Naive thymus-derived CD8-positive, alpha-beta T cell (primary cell): ENCODE measurements at regions not wholly inside any gene's neighbourhood (a gene's known extent, or its start where the extent isn't known, plus 50 kb on each side); places are given as distances from the start of the nearest gene placed in this dataset.

Experiments used
- ATAC-seq, 2 donors: fragments of 150-1000 bp; cut with Tn5 transposase in 1 of 2; sonication (Bioruptor Pico), chemical (Tn5 transposase) in 1 of 2; 1 replicate in 1 of 2; 2 replicates in 1 of 2; pipeline ENCODE4 v1.10.0; 2021; ENCODE audit warnings: mild to moderate bottlenecking in 2 of 2, moderate library complexity in 2 of 2
- POLR2A ChIA-PET: fragments of 350-600 bp; sonication (Branson Sonifier 250); formaldehyde crosslinking; loops from one replicate; lab custom pipeline; 2021; ENCODE audit warnings: antibody characterized with exemption; lab: Charles Lee
- DNase-seq, 10 donors: peaks; one replicate each; pipeline versions ENCODE4 v3.0.0 to v3.0.0-alpha.2; 2020 to 2022
- H3K27ac Mint-ChIP-seq, 10 donors: one replicate each; pipeline ENCODE4 v1.8.0; 2020 to 2022; ENCODE audit warnings: mild to moderate bottlenecking in 10 of 10, mixed read lengths in 10 of 10, moderate library complexity in 4 of 10, inconsistent platforms in 1 of 10
- H3K27me3 Mint-ChIP-seq, 5 donors: one replicate each; pipeline ENCODE4 v1.8.0; 2021 to 2022; ENCODE audit warnings: mixed read lengths in 5 of 5
- H3K36me3 Mint-ChIP-seq, 3 donors: one replicate each; pipeline ENCODE4 v1.8.0; 2020 to 2022; ENCODE audit warnings: mixed read lengths in 3 of 3, mild to moderate bottlenecking in 2 of 3, inconsistent platforms in 1 of 3
- H3K4me1 Mint-ChIP-seq, 4 donors: one replicate each; pipeline ENCODE4 v1.8.0; 2021 to 2022; ENCODE audit warnings: mixed read lengths in 4 of 4
- H3K4me3 Mint-ChIP-seq, 10 donors: one replicate each; pipeline ENCODE4 v1.8.0; 2020 to 2022; ENCODE audit warnings: mild to moderate bottlenecking in 10 of 10, mixed read lengths in 10 of 10, moderate library complexity in 6 of 10, inconsistent platforms in 1 of 10
- H3K9me3 Mint-ChIP-seq, 9 donors: one replicate each; pipeline ENCODE4 v1.8.0; 2020 to 2022; ENCODE audit warnings: mixed read lengths in 9 of 9, mild to moderate bottlenecking in 3 of 9, inconsistent platforms in 1 of 9, moderate library complexity in 1 of 9

DNA sequence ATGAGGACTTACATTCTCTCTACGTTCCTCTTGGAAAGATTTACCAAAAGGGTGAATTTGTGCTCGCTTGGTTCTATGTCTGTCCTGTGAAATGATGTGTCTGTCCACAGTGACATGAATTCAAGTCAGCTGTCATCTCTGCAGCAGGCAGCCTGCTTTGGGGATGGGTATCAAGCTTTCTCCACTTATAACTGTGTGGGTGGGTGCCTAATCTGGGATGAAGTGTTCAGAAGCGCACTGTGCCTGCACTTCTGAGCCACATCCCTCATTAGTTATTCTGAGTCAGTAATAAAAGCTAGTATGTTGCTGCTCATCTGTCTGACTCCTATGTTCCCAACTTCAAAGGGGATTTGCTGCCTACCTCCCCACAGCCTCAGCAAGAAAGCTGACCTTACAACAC lies 86.1 kb upstream of the TUBA3C start:
- Mint-ChIP-seq H3K4me1 (no peaks in the 10 kb centered on the region), H3K36me3 (peaks cover 0 to 8% (median 0%) of the 10 kb centered on the region in 3 donors), H3K27ac (no peak overlapping the region), H3K9me3 (peaks cover 0 to 13% (median 7%) of the 10 kb centered on the region in 9 donors), H3K27me3 (peaks cover 0 to 30% (median 6%) of the 10 kb centered on the region in 5 donors), H3K4me3 (no peak overlapping the region)
- ATAC-seq, result no peak
- no peak for DNase-seq
- POLR2A ChIA-PET, result no interaction called here

DNA sequence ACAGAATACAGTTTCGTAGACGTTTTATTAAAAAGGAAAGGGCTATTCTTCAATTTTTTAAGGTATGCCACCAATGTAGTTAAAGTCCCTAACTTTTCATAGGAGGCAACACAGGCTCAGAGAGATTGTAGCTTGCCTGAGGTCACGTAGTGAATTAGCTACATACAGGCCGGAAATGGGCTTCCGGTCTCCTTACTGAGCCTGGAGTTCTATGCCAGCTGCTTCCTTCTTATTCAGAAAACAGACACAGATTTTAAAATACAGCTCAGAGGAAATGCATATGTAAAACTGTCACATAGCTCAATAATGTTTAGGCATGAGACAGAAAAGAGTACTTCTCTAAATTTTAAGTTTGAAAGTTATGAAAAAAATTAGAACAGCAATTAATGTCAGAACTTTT lies 85.4 kb upstream of the TUBA3C start:
- Mint-ChIP-seq H3K4me3 (no peak overlapping the region), H3K27me3 (peaks cover 0 to 30% (median 6%) of the 10 kb centered on the region in 5 donors), H3K9me3 (peaks cover 0 to 6% (median 0%) of the 10 kb centered on the region in 9 donors), H3K27ac (no peak overlapping the region), H3K4me1 (no peaks in the 10 kb centered on the region), H3K36me3 (peaks cover 0 to under 1% (median 0%) of the 10 kb centered on the region in 3 donors)
- no peak for ATAC-seq
- DNase-seq, result no peak
- POLR2A ChIA-PET, result no interaction called here

GRCh38 chr13:19264711-19265110 lies 83.1 kb upstream of the TUBA3C start:
- POLR2A ChIA-PET, result no interaction called here
- H3K4me1 Mint-ChIP-seq, result no peaks in the 10 kb centered on the region
- no peak for ATAC-seq
- no peaks in the 10 kb centered on the region for H3K9me3 Mint-ChIP-seq
- peaks cover 0 to 20% (median 6%) of the 10 kb centered on the region in 5 donors for H3K27me3 Mint-ChIP-seq
- no peak overlapping the region for H3K4me3 Mint-ChIP-seq
- no peak overlapping the region for H3K27ac Mint-ChIP-seq
- no peak for DNase-seq
- no peaks in the 10 kb centered on the region for H3K36me3 Mint-ChIP-seq

DNA sequence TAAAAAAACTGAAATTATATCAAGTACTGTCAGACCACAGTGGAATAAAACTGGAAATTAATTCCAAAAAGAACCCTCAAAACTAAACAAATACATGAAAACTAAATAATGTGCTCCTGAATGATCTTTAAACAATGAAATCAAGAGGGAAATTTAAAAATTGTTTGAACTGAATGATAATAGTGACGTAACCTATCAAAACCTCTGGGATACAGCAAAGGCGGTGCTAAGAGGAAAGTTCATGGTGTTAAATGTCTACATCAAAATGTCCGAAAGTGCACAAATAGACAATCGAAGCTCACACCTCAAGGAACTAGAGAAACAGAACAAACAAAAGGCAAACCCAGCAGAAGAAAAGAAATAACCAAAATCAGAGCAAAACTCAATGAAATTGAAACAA lies 70.8 kb upstream of the TUBA3C start:
- ATAC-seq (no peak), DNase-seq (no peak)
- peaks cover 0 to 1% (median 0%) of the 10 kb centered on the region in 5 donors for H3K27me3 Mint-ChIP-seq
- no peaks in the 10 kb centered on the region for H3K4me1 Mint-ChIP-seq
- no peak overlapping the region for H3K27ac Mint-ChIP-seq
- H3K4me3 Mint-ChIP-seq, result no peak overlapping the region
- H3K9me3 Mint-ChIP-seq, result peaks cover 8 to 57% (median 18%) of the 10 kb centered on the region in 9 donors
- H3K36me3 Mint-ChIP-seq, result peaks cover 0 to 16% (median 0%) of the 10 kb centered on the region in 3 donors
- POLR2A ChIA-PET, result no interaction called here

- Mint-ChIP-seq H3K27me3 (peaks cover 0 to 10% (median 4%) of the 10 kb centered on the region in 5 donors), H3K36me3 (no peaks in the 10 kb centered on the region), H3K4me3 (no peak overlapping the region), H3K9me3 (peaks cover 0 to 8% (median 0%) of the 10 kb centered on the region in 9 donors), H3K27ac (no peak overlapping the region), H3K4me1 (no peaks in the 10 kb centered on the region)
- POLR2A ChIA-PET, result no interaction called here
- ATAC-seq, result no peak
- DNase-seq, result no peak
Observed at GRCh38 chr13:19239114-19239860, 57.7 kb upstream of the TUBA3C start.
